Esophagus muscularis mucosa (tissue), 4 donors: ENCODE measurements at regions not wholly inside any gene's neighbourhood (a gene's known extent, or its start where the extent isn't known, plus 50 kb on each side); places are given as distances from the start of the nearest gene placed in this dataset.

ENCODE experiments used
- EP300 ChIP-seq: sonication (generic); formaldehyde crosslinking; IDR thresholded peaks from one replicate; pipeline ENCODE4 v1.6.1; 2017; ENCODE audit warnings: antibody characterized with exemption
- POLR2A ChIP-seq: fragments of 450-650 bp; IDR thresholded peaks from one replicate; pipeline ENCODE4 v1.6.1; 2017; ENCODE audit warnings: antibody characterized with exemption, moderate library complexity, mild to moderate bottlenecking, low read depth
- POLR2AphosphoS5 ChIP-seq, 2 donors: sonication (generic); formaldehyde crosslinking; IDR thresholded peaks; one replicate each; pipeline ENCODE4 v1.6.1; 2017; ENCODE audit warnings: antibody characterized with exemption in 2 of 2
- TF ChIP-seq, protein P1 (sequence below), 3 experiments: fragments of 200-600 bp in 2 of 3; fragments of 450-650 bp in 1 of 3; sonication (generic) in 2 of 3; IDR thresholded peaks; one replicate each; pipeline ENCODE4 v1.5.1; 2017 to 2019; ENCODE audit warnings: antibody characterized with exemption in 3 of 3, mild to moderate bottlenecking in 2 of 3, moderate library complexity in 1 of 3

DNA sequence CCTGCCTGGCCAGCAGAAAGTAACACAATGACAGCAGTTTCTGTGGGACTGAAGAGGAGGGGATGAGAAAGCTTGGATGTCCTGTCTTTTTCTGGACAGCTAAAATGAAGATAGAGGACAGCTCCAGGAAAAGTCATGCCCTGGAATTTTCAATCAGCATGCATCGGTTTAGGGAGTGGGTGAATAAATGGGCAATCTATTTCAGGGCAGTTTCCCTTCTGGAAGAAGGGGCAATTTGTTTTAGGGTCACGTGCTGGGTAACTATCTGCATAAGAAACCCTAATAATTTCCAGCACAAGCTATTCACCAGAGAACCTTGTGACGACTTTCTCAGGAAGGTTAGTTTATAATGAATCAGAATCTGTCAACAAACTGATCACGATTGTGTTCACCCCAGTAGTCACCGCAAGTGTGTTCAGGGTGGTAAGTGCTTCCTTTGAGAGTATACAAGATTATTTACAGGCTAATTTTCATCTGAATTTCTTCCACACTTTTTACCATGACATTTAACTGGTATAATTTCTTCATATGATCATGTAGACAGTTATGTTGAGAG, 318.0 kb upstream of the GBE1 start:
- TF ChIP-seq, protein P1, sequence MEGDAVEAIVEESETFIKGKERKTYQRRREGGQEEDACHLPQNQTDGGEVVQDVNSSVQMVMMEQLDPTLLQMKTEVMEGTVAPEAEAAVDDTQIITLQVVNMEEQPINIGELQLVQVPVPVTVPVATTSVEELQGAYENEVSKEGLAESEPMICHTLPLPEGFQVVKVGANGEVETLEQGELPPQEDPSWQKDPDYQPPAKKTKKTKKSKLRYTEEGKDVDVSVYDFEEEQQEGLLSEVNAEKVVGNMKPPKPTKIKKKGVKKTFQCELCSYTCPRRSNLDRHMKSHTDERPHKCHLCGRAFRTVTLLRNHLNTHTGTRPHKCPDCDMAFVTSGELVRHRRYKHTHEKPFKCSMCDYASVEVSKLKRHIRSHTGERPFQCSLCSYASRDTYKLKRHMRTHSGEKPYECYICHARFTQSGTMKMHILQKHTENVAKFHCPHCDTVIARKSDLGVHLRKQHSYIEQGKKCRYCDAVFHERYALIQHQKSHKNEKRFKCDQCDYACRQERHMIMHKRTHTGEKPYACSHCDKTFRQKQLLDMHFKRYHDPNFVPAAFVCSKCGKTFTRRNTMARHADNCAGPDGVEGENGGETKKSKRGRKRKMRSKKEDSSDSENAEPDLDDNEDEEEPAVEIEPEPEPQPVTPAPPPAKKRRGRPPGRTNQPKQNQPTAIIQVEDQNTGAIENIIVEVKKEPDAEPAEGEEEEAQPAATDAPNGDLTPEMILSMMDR (IDR thresholded peaks at IDR 0.05): no peak
- no peak for TF ChIP-seq POLR2A
- TF ChIP-seq EP300: no peak
- no peak for TF ChIP-seq POLR2AphosphoS5 (IDR thresholded peaks at IDR 0.05)
